SK-N-SH treated with all-trans-retinoic acid at 6 μM for 48 hours (cell line): ENCODE measurements at regions not wholly inside any gene's neighbourhood (a gene's known extent, or its start where the extent isn't known, plus 50 kb on each side); places are given as distances from the start of the nearest gene placed in this dataset.

Experiments used
- ESRRG ChIP-seq: fragments of 250-450 bp; sonication (Bioruptor Pico); IDR thresholded peaks from 2 replicates; pipeline ENCODE4 v1.6.1; 2021; ENCODE audit warnings: mild to moderate bottlenecking
- ISL1 ChIP-seq: fragments of 250-450 bp; sonication (Bioruptor Pico); IDR thresholded peaks from 2 replicates; pipeline ENCODE4 v2.1.2; 2022; ENCODE audit warnings: mild to moderate bottlenecking, moderate library complexity
- TOX ChIP-seq: fragments of 250-450 bp; sonication (Bioruptor Pico); IDR thresholded peaks from 2 replicates; pipeline ENCODE4 v1.8.0; 2021; ENCODE audit warnings: mild to moderate bottlenecking, moderate library complexity, borderline replicate concordance
- ZFP30 ChIP-seq: fragments of 450-650 bp; formaldehyde crosslinking; IDR thresholded peaks from 2 replicates; pipeline ENCODE4 v1.5.0; 2022; ENCODE audit warnings: mild to moderate bottlenecking, moderate library complexity
- ZNF8 ChIP-seq: fragments of 450-650 bp; formaldehyde crosslinking; IDR thresholded peaks from 2 replicates; pipeline ENCODE4 v1.5.0; 2020; ENCODE audit warnings: mild to moderate bottlenecking, moderate library complexity
- TF ChIP-seq, protein P1 (sequence below): fragments of 250-450 bp; sonication (Bioruptor Pico); IDR thresholded peaks from 2 replicates; pipeline ENCODE4 v1.8.0; 2020; ENCODE audit warnings: mild to moderate bottlenecking, moderate library complexity, borderline replicate concordance
- TF ChIP-seq, protein P2 (sequence below): fragments of 250-450 bp; sonication (Bioruptor Pico); IDR thresholded peaks from 2 replicates; pipeline ENCODE4 v1.5.1; 2021; ENCODE audit warnings: mild to moderate bottlenecking, moderate library complexity
- TF ChIP-seq, protein P3 (sequence below): fragments of 250-450 bp; sonication (Bioruptor Pico); IDR thresholded peaks from 2 replicates; pipeline ENCODE4 v1.5.1; 2020; ENCODE audit warnings: low read depth, mild to moderate bottlenecking, moderate library complexity

DNA sequence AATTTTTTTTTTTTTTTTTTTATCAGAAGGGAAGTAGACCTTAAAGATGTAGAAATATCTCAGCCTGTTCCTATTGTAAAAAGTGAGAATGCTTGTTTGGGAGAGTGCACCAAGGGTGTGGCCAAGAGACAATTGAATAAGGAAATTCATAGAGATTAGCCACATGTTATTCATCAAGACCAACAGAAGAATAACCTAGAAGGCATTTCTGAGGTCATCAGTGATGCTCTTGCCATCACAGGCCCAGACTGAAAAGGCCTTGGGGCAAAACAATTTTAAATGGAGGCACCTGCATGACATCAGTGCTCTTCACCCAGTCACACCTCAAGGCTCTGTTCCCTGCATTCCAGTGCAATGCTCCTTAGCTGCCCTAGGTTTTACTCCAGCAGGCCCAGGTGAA is 2043.3 kb upstream of the PIK3C3 start:
- no peak for TF ChIP-seq TOX (CRISPR knock-in tag)
- no peak for TF ChIP-seq ZFP30 (CRISPR knock-in tag)
- TF ChIP-seq, protein P1, sequence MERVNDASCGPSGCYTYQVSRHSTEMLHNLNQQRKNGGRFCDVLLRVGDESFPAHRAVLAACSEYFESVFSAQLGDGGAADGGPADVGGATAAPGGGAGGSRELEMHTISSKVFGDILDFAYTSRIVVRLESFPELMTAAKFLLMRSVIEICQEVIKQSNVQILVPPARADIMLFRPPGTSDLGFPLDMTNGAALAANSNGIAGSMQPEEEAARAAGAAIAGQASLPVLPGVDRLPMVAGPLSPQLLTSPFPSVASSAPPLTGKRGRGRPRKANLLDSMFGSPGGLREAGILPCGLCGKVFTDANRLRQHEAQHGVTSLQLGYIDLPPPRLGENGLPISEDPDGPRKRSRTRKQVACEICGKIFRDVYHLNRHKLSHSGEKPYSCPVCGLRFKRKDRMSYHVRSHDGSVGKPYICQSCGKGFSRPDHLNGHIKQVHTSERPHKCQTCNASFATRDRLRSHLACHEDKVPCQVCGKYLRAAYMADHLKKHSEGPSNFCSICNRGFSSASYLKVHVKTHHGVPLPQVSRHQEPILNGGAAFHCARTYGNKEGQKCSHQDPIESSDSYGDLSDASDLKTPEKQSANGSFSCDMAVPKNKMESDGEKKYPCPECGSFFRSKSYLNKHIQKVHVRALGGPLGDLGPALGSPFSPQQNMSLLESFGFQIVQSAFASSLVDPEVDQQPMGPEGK (CRISPR knock-in tag), result no peak
- TF ChIP-seq, protein P2, sequence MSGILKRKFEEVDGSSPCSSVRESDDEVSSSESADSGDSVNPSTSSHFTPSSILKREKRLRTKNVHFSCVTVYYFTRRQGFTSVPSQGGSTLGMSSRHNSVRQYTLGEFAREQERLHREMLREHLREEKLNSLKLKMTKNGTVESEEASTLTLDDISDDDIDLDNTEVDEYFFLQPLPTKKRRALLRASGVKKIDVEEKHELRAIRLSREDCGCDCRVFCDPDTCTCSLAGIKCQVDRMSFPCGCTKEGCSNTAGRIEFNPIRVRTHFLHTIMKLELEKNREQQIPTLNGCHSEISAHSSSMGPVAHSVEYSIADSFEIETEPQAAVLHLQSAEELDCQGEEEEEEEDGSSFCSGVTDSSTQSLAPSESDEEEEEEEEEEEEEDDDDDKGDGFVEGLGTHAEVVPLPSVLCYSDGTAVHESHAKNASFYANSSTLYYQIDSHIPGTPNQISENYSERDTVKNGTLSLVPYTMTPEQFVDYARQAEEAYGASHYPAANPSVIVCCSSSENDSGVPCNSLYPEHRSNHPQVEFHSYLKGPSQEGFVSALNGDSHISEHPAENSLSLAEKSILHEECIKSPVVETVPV (CRISPR knock-in tag), result no peak
- TF ChIP-seq ZNF8 (CRISPR knock-in tag), result no peak
- TF ChIP-seq, protein P3, sequence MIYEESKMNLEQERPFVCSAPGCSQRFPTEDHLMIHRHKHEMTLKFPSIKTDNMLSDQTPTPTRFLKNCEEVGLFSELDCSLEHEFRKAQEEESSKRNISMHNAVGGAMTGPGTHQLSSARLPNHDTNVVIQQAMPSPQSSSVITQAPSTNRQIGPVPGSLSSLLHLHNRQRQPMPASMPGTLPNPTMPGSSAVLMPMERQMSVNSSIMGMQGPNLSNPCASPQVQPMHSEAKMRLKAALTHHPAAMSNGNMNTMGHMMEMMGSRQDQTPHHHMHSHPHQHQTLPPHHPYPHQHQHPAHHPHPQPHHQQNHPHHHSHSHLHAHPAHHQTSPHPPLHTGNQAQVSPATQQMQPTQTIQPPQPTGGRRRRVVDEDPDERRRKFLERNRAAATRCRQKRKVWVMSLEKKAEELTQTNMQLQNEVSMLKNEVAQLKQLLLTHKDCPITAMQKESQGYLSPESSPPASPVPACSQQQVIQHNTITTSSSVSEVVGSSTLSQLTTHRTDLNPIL (CRISPR knock-in tag), result no peak
- no peak for TF ChIP-seq ESRRG (CRISPR knock-in tag)
- no peak for TF ChIP-seq ISL1
